ENCODE measurements at regions not wholly inside any gene's neighbourhood (a gene's known extent, or its start where the extent isn't known, plus 50 kb on each side); places are given as distances from the start of the nearest gene placed in this dataset.

DNA sequence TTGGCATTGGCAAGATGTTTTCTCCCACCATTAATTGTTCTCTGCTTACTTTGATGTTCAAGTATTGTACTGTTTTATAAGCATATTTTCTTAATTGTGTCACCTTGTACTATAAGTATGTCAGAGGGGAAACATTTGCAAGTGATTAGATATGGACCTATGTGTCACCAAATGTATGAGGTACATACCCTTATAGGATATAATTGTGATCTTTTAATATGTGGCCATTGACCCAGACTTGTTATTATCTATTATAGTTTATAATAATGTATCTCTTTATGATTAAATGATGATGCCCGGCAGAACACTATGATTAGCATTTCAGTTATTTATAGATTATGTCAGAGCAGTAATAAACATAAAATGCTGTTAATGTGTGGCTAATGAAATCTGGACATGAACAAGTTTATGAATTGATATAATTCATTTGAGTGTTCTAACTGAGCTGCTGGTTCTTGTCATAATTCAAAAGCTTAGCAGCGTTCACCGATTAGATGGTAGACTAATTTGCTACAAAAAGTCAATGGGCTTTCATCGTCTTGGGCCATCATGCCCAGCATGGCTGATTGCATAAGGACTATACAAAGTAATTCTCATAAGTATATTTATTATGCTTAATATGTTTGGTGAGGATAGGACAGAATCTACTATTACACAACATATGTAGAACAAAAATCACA, 480.9 kb upstream of the FANCL start (continued):
- TF ChIP-seq HDAC2 (IDR thresholded peaks at IDR 0.05) (no peak), YBX1 (IDR thresholded peaks at IDR 0.05) (no peak), SUZ12 (IDR thresholded peaks at IDR 0.05; ENCODE audit: unreplicated experiment) (no peak), FOXM1 (IDR thresholded peaks at IDR 0.05; ENCODE audit: low read depth, low read length) (no peak), KDM1A (IDR thresholded peaks at IDR 0.05; ENCODE audit: borderline replicate concordance) (no peak), RB1 (IDR thresholded peaks at IDR 0.05; ENCODE audit: borderline replicate concordance) (no peak)

DNA sequence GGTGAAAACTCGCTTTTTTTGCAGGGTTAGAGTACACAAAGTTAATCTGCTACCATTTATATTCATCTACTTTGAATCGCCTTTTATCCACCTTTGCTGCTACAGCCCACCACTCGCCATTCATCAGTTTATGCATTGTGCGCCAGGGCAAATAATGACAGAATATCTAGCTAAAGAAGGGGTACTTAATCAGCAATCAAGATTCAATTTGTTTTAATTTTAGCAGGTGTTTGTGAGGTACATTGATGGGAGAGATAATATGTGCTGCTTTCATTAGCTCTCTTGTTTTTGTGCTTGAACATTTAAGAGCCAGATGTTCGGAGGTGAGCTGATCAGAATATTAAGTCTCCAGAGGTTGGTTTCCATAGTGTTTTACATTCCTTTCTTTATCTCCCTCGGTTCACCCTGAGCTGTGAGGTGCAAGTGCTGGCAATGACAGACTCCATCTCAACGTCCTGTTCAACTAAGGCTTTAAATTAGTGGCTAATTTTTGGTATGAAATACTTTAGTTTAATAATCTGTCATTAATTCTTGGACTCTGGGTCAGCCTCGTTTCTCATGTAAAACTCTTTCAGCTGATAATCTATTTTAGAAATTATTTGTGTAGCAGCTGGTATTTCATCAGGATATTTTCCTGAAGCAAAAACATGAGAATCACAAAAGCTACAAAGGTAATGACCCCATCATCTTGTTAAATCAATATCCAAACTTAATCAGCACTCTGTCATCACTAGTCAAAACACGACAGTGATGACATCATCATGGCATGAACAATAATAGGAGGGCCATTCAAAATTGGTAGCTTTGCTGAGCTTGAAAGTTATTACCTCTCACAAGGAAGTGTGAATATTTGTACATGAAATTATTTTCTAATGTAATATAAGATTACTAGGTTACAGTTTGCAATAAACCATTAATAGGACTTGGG, 479.9 kb upstream of the FANCL start:
- H3K79me2 ChIP-seq (ENCODE audit: control insufficient read depth, insufficient read depth, low read length), result no peaks in the 10 kb centered on the region
- no peak for FAIRE-seq
- no peak overlapping the region for H3K4me3 ChIP-seq
- in situ Hi-C loops (cut with MboI), result no loop called here
- no peaks in the 10 kb centered on the region; a peak in 1 of 4 replicates for H3K27me3 ChIP-seq (replicated peaks in 1 of 2; ENCODE audit: control insufficient read depth in 2 of 2, insufficient read depth in 2 of 2, low read length in 1 of 2)
- SMC1A ChIA-PET (ENCODE audit: uncharacterized antibody, unreplicated experiment), result interaction anchor here (1.4 kb wide), 1 partner anchor 22 kb away, joined by 4 read pairs; no protein-coding TSS in a partner anchor
- CTCF ChIA-PET, result interaction anchor here (1.0 kb wide), 1 partner anchor 1861 kb away, joined by 3 read pairs; no protein-coding TSS in a partner anchor
- no peak overlapping the region for H3K4me2 ChIP-seq (ENCODE audit: control insufficient read depth, insufficient read depth)
- no peak for DNase-seq (ENCODE audit: low read depth, low spot score)
- TF ChIP-seq TCF3 (IDR thresholded peaks at IDR 0.05; ENCODE audit: borderline replicate concordance, insufficient read depth, low read depth, low read length) (no peak), BMI1 (IDR thresholded peaks at IDR 0.05; ENCODE audit: borderline replicate concordance) (no peak), NFXL1 (IDR thresholded peaks at IDR 0.05; ENCODE audit: borderline replicate concordance) (no peak), SREBF2 (IDR thresholded peaks at IDR 0.05; ENCODE audit: low read length) (no peak)
- no peak for ATAC-seq
- POLR2A ChIA-PET, result no interaction called here
- no peak overlapping the region for H3K9ac ChIP-seq (ENCODE audit: control insufficient read depth, insufficient read depth, low read length)
- no peaks in the 10 kb centered on the region for H3K4me1 ChIP-seq (ENCODE audit: control insufficient read depth, insufficient read depth, low read length)
- no TSS peak for BruUV-seq (replicated peaks)
- no peak overlapping the region for H2AFZ ChIP-seq (ENCODE audit: control insufficient read depth, low read depth, low read length)
- no peaks in the 10 kb centered on the region for H3K36me3 ChIP-seq (ENCODE audit: control insufficient read depth in 2 of 2, insufficient read depth in 2 of 2, low read length in 1 of 2)
- RAD21 ChIA-PET (ENCODE audit: unreplicated experiment), result no interaction called here
- H3K27ac ChIP-seq (ENCODE audit: control insufficient read depth, insufficient read depth), result no peak overlapping the region
- no peaks in the 10 kb centered on the region for H4K20me1 ChIP-seq (ENCODE audit: control insufficient read depth, insufficient read depth)
- intact Hi-C loops (cut with micrococcal nuclease; ENCODE audit: unreplicated experiment), result no loop called here
- no peaks in the 10 kb centered on the region for H3K9me3 ChIP-seq (replicated peaks; ENCODE audit: control insufficient read depth, insufficient read depth, low read length)
- 5% methylated on average over 9 of the region's 9 CpGs for WGBS (ENCODE audit: insufficient coverage, insufficient replicate concordance, low lambda C conversion rate, missing lambda C conversion rate)

Data from GM12878 (cell line).